Endothelial cell of umbilical vein (primary cell): ENCODE measurements at regions not wholly inside any gene's neighbourhood (a gene's known extent, or its start where the extent isn't known, plus 50 kb on each side); places are given as distances from the start of the nearest gene placed in this dataset.

Experiments used
- EZH2 ChIP-seq: IDR thresholded peaks from 2 replicates; pipeline ENCODE4 v1.6.1; 2012; ENCODE audit warnings: borderline replicate concordance, low read depth, mild to moderate bottlenecking, moderate library complexity, low read length, inconsistent platforms; ENCODE audit not compliant: severe bottlenecking
- JUN ChIP-seq: IDR thresholded peaks from 2 replicates; pipeline ENCODE4 v1.6.1; 2011; ENCODE audit warnings: borderline replicate concordance, low read depth; ENCODE audit not compliant: insufficient read length, insufficient read depth
- MYC ChIP-seq: IDR thresholded peaks from one replicate; pipeline ENCODE4 v1.6.1; 2011; ENCODE audit warnings: mild to moderate bottlenecking, low read depth, low read length
- POLR2AphosphoS5 ChIP-seq: IDR thresholded peaks from 2 replicates; pipeline ENCODE4 v1.6.1; 2012; ENCODE audit warnings: low read depth, mild to moderate bottlenecking, control low read depth, low read length, moderate library complexity; ENCODE audit not compliant: insufficient read depth

DNA sequence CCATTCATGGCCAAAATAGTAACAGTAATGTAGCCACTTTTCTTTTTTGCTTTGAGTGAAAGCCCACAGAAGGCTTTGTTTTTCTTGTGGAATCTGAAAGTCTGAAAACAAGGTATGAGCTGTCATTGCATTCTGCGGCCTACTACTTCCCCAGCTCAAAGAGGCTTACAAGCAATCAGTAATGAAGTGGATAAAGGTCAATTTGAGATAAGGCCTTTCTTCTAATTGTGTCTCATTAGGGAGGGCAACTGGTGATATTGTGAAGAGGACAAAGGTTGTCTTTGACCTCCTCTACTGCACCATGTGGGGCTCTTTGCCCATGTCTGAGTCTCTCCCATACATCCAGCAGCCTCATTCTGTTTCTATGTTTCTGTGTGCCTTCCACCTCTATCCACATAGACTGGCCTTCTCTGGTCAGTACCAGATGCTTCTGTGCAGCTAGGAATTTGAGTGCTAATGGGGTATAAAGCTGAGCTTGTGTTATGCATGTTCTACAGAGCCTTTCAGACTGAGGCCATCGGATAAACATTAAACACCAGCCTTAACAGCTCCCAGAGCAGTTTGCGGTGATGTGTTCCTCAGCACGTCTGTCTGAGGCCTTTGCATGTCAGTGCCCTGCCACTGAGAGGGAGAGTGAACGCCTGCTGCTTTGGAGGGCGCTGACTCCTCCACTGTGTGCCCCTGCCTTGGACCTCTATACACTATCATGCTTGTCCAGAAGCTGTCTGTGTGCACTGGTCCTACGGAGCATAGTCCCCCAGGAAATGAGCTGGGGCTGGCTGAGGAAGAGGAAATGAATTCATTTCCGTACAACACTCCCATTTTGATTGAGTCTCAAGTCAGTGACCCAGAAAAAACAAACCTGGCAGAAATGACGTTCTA, 80.2 kb downstream of the SH2D1A start:
- TF ChIP-seq EZH2 (no peak), MYC (no peak), JUN (peak; percentile 25), POLR2AphosphoS5 (no peak)
